Adrenal gland (tissue), 9 donors: ENCODE measurements at regions not wholly inside any gene's neighbourhood (a gene's known extent, or its start where the extent isn't known, plus 50 kb on each side); places are given as distances from the start of the nearest gene placed in this dataset.

ENCODE experiments used
- DNase-seq, 7 donors: peaks; one replicate each; pipeline ENCODE4 v3.0.0-alpha.2; 2019 to 2020
- H3K27ac ChIP-seq, 5 donors: fragments of 200-600 bp; sonication (generic) in 4 of 5; 1 replicate in 3 of 5; 2 replicates in 2 of 5; pipeline versions ENCODE4 v1.5.1 to v1.8.0; 2016 to 2020; ENCODE audit warnings: mild to moderate bottlenecking in 1 of 5
- H3K27me3 ChIP-seq: fragments of 200-600 bp; 2 replicates; pipeline ENCODE4 v1.8.0; 2021
- H3K36me3 ChIP-seq, 2 donors: fragments of 200-600 bp; replicated peaks in 1 of 2; 1 replicate in 1 of 2; 2 replicates in 1 of 2; pipeline versions ENCODE4 v1.5.1 to v1.8.0; 2018 to 2022
- H3K4me1 ChIP-seq, 2 donors: fragments of 200-600 bp; replicated peaks in 1 of 2; 1 replicate in 1 of 2; 2 replicates in 1 of 2; pipeline versions ENCODE4 v1.5.1 to v1.8.0; 2018 to 2021
- H3K4me3 ChIP-seq, 4 donors: fragments of 200-600 bp; sonication (generic) in 3 of 4; one replicate each; pipeline ENCODE4 v1.5.1; 2016 to 2018
- H3K9me3 ChIP-seq, 3 donors: fragments of 200-600 bp; sonication (generic) in 1 of 3; replicated peaks in 1 of 3; 1 replicate in 2 of 3; 2 replicates in 1 of 3; pipeline versions ENCODE4 v1.5.1 to v1.8.0; 2016 to 2021
- POLR2A ChIP-seq, 2 donors: fragments of 450-650 bp; IDR thresholded peaks; one replicate each; pipeline ENCODE4 v1.6.1; 2017; ENCODE audit warnings: antibody characterized with exemption in 2 of 2, mild to moderate bottlenecking in 2 of 2, moderate library complexity in 1 of 2
- WGBS, 4 donors: extraction: QIAGEN DNeasy Blood & Tissue Kit in 2 of 4; methylation state at CpG; one replicate each; pipeline versions ENCODE4 v1.1.5 to v1.1.7; 2013 to 2017; 5-methylcytosine and 5-hydroxymethylcytosine counted together
- intact Hi-C, 2 donors: fragments of 100-400 bp; cut with DNase I; formaldehyde crosslinking; loops; one replicate each; pipeline versions ENCODE4 v1.14.1 to v1.15.0; 2022 to 2023
- TF ChIP-seq, protein P1 (sequence below), 6 experiments: fragments of 450-650 bp in 4 of 6; fragments of 200-600 bp in 2 of 6; sonication (generic) in 1 of 6; IDR thresholded peaks; 1 replicate in 5 of 6; 2 replicates in 1 of 6; pipeline versions ENCODE4 v1.5.1 to v1.8.0; 2016 to 2021; ENCODE audit warnings: antibody characterized with exemption in 6 of 6, mild to moderate bottlenecking in 2 of 6, moderate library complexity in 1 of 6
- donor health status: healthy with polysubstance abuse.
- donor health status: Bipolar disorder and iron deficiency.
- donor health status: DM: yes; HTN: yes; CAD: no.
- donor health status: DM: no; HTN: no; CAD: no.
- donor health status: DM: no; HTN: no; CAD: no.

DNA sequence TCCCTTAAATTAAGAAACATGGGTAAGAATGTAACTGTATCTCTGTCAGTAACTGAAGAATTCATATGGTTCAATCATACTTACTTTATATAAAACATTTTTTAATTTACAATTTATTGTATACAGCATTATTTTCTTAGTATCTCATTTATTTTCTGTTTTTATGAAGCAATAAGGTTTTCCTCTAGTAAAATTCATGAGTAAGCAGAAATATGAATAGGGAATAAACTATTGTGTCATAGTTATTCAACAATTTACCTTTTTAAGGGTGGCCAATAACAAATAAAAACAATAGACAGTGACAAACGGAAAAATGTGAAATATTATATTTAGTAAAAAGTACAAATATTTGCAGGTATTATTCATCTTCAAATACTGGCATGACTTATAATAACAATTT, 624.4 kb downstream of the TECRL start:
- WGBS, 4 donors = 0 to 67% (median 15%) methylated on average over 1 of the region's 1 CpG
- Histone ChIP-seq H3K4me1 (no peaks in the 10 kb centered on the region), H3K27me3 (no peaks in the 10 kb centered on the region), H3K9me3 (no peaks in the 10 kb centered on the region), H3K36me3 (peaks cover 0 to 3% of the 10 kb centered on the region in 2 donors), H3K27ac (no peak overlapping the region), H3K4me3 (no peak overlapping the region)
- intact Hi-C loops = no loop called here
- no peak for DNase-seq
- TF ChIP-seq, protein P1, sequence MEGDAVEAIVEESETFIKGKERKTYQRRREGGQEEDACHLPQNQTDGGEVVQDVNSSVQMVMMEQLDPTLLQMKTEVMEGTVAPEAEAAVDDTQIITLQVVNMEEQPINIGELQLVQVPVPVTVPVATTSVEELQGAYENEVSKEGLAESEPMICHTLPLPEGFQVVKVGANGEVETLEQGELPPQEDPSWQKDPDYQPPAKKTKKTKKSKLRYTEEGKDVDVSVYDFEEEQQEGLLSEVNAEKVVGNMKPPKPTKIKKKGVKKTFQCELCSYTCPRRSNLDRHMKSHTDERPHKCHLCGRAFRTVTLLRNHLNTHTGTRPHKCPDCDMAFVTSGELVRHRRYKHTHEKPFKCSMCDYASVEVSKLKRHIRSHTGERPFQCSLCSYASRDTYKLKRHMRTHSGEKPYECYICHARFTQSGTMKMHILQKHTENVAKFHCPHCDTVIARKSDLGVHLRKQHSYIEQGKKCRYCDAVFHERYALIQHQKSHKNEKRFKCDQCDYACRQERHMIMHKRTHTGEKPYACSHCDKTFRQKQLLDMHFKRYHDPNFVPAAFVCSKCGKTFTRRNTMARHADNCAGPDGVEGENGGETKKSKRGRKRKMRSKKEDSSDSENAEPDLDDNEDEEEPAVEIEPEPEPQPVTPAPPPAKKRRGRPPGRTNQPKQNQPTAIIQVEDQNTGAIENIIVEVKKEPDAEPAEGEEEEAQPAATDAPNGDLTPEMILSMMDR (IDR thresholded peaks at IDR 0.05) = no peak
- TF ChIP-seq POLR2A (IDR thresholded peaks at IDR 0.05) = no peak

DNA sequence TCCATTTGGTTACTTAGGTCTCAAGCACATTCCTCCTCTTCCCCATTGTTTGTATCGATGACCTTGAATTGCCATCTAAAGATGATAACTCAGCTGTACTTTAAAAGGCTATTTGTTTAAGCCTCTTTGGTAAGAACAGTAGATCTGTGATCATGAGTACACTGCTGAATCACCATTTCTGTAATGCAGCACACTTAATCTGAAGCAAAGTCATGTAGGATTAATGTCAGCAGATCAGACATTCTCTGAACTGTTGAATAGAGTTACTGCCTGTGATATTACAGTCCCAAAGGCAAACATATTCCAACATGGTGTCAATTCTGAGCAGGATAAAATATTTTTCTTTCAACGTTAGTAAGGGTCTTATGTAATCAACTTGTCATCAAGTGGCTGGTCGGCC, 631.6 kb downstream of the TECRL start:
- 71 to 80% (median 74%) methylated on average over 3 of the region's 3 CpGs for WGBS, 4 donors
- Histone ChIP-seq H3K27ac (no peak overlapping the region), H3K36me3 (no peaks in the 10 kb centered on the region), H3K4me1 (no peaks in the 10 kb centered on the region), H3K9me3 (no peaks in the 10 kb centered on the region), H3K4me3 (no peak overlapping the region), H3K27me3 (no peaks in the 10 kb centered on the region)
- TF ChIP-seq POLR2A (IDR thresholded peaks at IDR 0.05) = no peak
- TF ChIP-seq, protein P1 (IDR thresholded peaks at IDR 0.05) = no peak
- DNase-seq = no peak
- intact Hi-C loops = no loop called here

DNA sequence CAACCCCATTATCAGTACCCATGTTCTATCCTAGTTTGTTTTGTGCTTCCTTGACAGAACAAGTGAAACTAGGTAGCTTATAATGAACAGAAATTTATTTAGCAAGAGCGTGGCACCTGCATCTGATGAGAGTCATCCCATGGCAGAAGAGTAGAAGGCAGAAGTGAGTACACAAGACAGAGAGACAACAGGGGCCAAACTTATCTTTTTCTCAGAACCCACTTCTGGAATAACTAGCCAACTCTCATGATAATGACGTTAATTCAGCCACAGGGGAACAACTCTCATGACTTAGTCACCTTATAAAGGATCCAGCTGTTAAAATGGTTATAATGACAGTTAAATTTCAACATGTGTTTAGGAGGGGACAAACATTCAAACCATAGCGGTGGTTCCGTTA, 644.9 kb downstream of the TECRL start:
- Histone ChIP-seq H3K36me3 (no peaks in the 10 kb centered on the region), H3K9me3 (no peaks in the 10 kb centered on the region), H3K4me3 (no peak overlapping the region), H3K4me1 (no peaks in the 10 kb centered on the region), H3K27ac (no peak overlapping the region), H3K27me3 (no peaks in the 10 kb centered on the region)
- no peak for TF ChIP-seq POLR2A (IDR thresholded peaks at IDR 0.05)
- TF ChIP-seq, protein P1 (IDR thresholded peaks at IDR 0.05) = no peak
- no peak for DNase-seq
- 74 to 83% (median 79%) methylated on average over 4 of the region's 4 CpGs for WGBS, 4 donors
- intact Hi-C loops = no loop called here

DNA sequence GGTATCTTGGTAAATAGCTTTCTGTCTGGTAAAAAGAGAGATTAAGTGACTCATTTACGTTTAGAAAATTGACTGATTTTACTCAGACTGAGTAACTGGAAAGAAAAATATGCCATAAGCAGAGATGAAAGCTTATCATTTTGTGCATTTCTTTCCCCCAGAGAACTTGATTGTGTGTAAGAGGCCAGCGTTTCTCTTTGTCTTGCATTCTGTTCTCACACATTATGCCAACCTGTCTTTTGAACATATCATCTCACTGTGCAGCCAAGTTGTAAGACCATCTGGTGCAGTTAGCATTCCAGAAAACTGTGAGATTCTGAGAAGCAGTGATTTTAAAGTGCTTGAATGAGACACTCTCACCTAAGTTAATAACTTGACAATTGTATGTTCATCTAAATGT, 651.3 kb downstream of the TECRL start:
- Histone ChIP-seq H3K36me3 (no peaks in the 10 kb centered on the region), H3K4me1 (no peaks in the 10 kb centered on the region), H3K4me3 (no peak overlapping the region), H3K9me3 (no peaks in the 10 kb centered on the region), H3K27me3 (no peaks in the 10 kb centered on the region), H3K27ac (no peak overlapping the region)
- no peak for DNase-seq
- no peak for TF ChIP-seq POLR2A (IDR thresholded peaks at IDR 0.05)
- TF ChIP-seq, protein P1 (IDR thresholded peaks at IDR 0.05) = no peak
- WGBS, 4 donors = 40 to 49% (median 45%) methylated on average over 2 of the region's 2 CpGs
- intact Hi-C loops = no loop called here
